ENCODE measurements at regions not wholly inside any gene's neighbourhood (a gene's known extent, or its start where the extent isn't known, plus 50 kb on each side); places are given as distances from the start of the nearest gene placed in this dataset.
A peak's percentile ranks its signal among the peaks of the same experiment; 100 is the strongest.
"Not testable (repeated sequence)": the region's sequence is repeated elsewhere in the genome, so short reads cannot be mapped to it uniquely, and the experiment has no call there.

DNA sequence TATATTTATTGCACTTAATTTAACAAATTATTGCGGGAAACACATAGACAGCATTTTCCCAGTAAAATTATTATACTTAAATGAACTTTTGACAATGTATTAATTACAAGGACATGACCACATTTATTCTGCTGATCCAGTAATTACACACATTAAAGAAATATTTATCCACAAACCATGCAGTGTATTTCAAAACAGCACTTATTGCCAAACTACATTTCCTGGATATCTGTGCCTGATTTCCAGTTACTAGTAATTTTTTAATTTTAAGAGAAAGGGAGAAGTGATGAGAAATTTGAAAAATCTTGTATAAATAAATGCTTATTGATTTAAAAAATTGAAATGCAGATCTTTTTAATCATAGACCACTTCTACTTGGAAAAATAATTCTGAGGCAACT, 1458.7 kb upstream of the ACVR2A start:
- TF ChIP-seq, protein P1, sequence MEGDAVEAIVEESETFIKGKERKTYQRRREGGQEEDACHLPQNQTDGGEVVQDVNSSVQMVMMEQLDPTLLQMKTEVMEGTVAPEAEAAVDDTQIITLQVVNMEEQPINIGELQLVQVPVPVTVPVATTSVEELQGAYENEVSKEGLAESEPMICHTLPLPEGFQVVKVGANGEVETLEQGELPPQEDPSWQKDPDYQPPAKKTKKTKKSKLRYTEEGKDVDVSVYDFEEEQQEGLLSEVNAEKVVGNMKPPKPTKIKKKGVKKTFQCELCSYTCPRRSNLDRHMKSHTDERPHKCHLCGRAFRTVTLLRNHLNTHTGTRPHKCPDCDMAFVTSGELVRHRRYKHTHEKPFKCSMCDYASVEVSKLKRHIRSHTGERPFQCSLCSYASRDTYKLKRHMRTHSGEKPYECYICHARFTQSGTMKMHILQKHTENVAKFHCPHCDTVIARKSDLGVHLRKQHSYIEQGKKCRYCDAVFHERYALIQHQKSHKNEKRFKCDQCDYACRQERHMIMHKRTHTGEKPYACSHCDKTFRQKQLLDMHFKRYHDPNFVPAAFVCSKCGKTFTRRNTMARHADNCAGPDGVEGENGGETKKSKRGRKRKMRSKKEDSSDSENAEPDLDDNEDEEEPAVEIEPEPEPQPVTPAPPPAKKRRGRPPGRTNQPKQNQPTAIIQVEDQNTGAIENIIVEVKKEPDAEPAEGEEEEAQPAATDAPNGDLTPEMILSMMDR (IDR thresholded peaks at IDR 0.05; ENCODE audit: insufficient read depth, low read length, severe bottlenecking): no peak
- H3K27me3 ChIP-seq (ENCODE audit: control insufficient read depth, insufficient read depth, low read length): no peaks in the 10 kb centered on the region
- FAIRE-seq (no peak), DNase-seq (ENCODE audit: low read depth) (no peak)
- H3K36me3 ChIP-seq (ENCODE audit: control insufficient read depth, insufficient read depth, low read length): no peaks in the 10 kb centered on the region
- H3K4me3 ChIP-seq (ENCODE audit: low read depth, low read length): no peak overlapping the region

DNA sequence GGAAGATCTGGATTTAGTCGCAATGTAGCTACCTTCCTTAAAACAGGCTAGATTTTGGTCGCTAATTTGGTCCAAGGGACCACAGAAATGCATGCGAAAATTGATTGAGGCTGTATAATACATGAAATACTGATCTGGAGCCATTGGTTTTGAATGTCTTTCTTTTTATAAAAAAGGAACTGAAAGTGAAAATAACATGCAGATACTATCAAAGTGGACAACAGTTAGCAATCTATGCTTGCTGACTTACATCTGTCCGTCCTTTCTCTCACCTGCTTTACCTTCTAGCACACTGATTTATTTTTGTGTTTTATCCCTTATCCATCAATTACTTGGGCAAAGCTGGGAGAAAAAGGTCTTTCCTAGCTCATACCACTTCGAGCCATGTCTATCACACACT, 1459.8 kb upstream of the ACVR2A start:
- no peak overlapping the region for H3K4me3 ChIP-seq (ENCODE audit: low read depth, low read length)
- H3K27me3 ChIP-seq (ENCODE audit: control insufficient read depth, insufficient read depth, low read length): no peaks in the 10 kb centered on the region
- DNase-seq (ENCODE audit: low read depth) (no peak), FAIRE-seq (no peak)
- H3K36me3 ChIP-seq (ENCODE audit: control insufficient read depth, insufficient read depth, low read length): no peaks in the 10 kb centered on the region
- TF ChIP-seq, protein P1 (IDR thresholded peaks at IDR 0.05; ENCODE audit: insufficient read depth, low read length, severe bottlenecking): no peak

GRCh38 chr2:146376511-146377064, 1468.2 kb upstream of the ACVR2A start:
- Histone ChIP-seq H3K36me3 (ENCODE audit: control insufficient read depth, insufficient read depth, low read length) (no peaks in the 10 kb centered on the region), H3K27me3 (ENCODE audit: control insufficient read depth, insufficient read depth, low read length) (no peaks in the 10 kb centered on the region), H3K4me3 (ENCODE audit: low read depth, low read length) (no peak overlapping the region)
- DNase-seq (ENCODE audit: low read depth) (no peak), FAIRE-seq (no peak)
- TF ChIP-seq, protein P1 (IDR thresholded peaks at IDR 0.05; ENCODE audit: insufficient read depth, low read length, severe bottlenecking): no peak

- Histone ChIP-seq H3K36me3 (ENCODE audit: control insufficient read depth, insufficient read depth, low read length) (no peaks in the 10 kb centered on the region), H3K4me3 (ENCODE audit: low read depth, low read length) (no peak overlapping the region), H3K27me3 (ENCODE audit: control insufficient read depth, insufficient read depth, low read length) (no peaks in the 10 kb centered on the region)
- DNase-seq (ENCODE audit: low read depth) (peak; percentile 65), FAIRE-seq (no peak)
- TF ChIP-seq, protein P1 (IDR thresholded peaks at IDR 0.05; ENCODE audit: insufficient read depth, low read length, severe bottlenecking): no peak
These were observed 1470.3 kb upstream of the ACVR2A start for GRCh38 chr2:146374505-146374904.

DNA sequence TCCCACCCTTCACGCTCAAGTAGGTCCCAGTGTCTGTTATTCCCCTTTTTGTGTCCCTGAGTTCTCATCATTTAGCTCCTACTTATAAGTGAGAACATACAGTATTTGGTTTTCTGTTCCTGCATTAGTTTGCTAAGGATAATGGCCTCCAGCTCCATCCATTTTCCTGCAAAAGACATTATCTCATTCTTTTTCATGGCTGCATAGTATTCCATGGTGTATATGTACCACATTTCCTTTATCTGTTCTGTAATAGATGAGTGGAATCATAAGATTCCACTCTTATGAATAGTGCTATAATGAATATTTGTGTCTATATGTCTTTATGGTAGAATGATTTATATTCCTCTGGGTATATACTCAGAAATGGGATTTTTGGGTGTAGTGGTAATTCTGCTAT, 1473.5 kb upstream of the ACVR2A start:
- DNase-seq (ENCODE audit: low read depth); H3K4me3 ChIP-seq (ENCODE audit: low read depth, low read length); FAIRE-seq: not testable (repeated sequence)

DNA sequence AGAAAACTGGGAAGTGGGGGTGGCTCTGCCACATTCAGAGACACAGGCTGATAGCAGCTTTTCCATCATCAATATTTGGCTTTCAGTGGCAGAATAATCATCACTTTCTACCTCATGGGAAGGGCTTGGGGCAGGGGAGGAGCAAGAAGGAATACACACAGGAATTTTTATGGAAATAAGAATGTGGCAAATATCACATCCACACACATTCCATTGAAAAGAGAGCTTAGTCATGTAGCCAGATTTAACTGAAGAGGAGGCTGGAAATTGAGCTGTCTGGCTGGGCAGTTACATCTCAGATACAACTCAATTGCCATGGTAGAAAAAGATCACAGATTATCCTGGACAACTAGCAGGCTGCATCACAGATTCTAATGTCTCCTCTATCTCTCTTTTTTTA, 1474.0 kb upstream of the ACVR2A start:
- TF ChIP-seq, protein P1 (IDR thresholded peaks at IDR 0.05; ENCODE audit: insufficient read depth, low read length, severe bottlenecking): no peak
- FAIRE-seq: no peak
- H3K36me3 ChIP-seq (ENCODE audit: control insufficient read depth, insufficient read depth, low read length): no peaks in the 10 kb centered on the region
- peak; percentile 12 for DNase-seq (ENCODE audit: low read depth)
- no peak overlapping the region for H3K4me3 ChIP-seq (ENCODE audit: low read depth, low read length)
- H3K27me3 ChIP-seq (ENCODE audit: control insufficient read depth, insufficient read depth, low read length): no peaks in the 10 kb centered on the region

More for the DNA sequence above, 1473.5 kb upstream of the ACVR2A start:
- not testable (repeated sequence) for H3K36me3 ChIP-seq (ENCODE audit: control insufficient read depth, insufficient read depth, low read length); H3K27me3 ChIP-seq (ENCODE audit: control insufficient read depth, insufficient read depth, low read length)

Data from bronchial epithelial cell (primary cell).